Testis (tissue), 2 donors: ENCODE measurements at regions not wholly inside any gene's neighbourhood (a gene's known extent, or its start where the extent isn't known, plus 50 kb on each side); places are given as distances from the start of the nearest gene placed in this dataset.
"Not testable (repeated sequence)": the region's sequence is repeated elsewhere in the genome, so short reads cannot be mapped to it uniquely, and the experiment has no call there.

Experiments
- DNase-seq: peaks from one replicate; pipeline ENCODE4 v3.0.0-alpha.2; 2019
- H3K27ac ChIP-seq, 2 donors: fragments of 200-600 bp; sonication (generic); one replicate each; pipeline ENCODE4 v1.5.1; 2019
- H3K27me3 ChIP-seq: fragments of 200-600 bp; sonication (generic); one replicate; pipeline ENCODE4 v1.5.1; 2019
- H3K36me3 ChIP-seq: fragments of 200-600 bp; sonication (generic); one replicate; pipeline ENCODE4 v1.5.1; 2017; ENCODE audit warnings: low read depth; ENCODE audit errors: missing control alignments
- H3K4me1 ChIP-seq: fragments of 200-600 bp; sonication (generic); one replicate; pipeline ENCODE4 v1.5.1; 2019
- H3K4me3 ChIP-seq, 2 donors: fragments of 200-600 bp; sonication (generic); one replicate each; pipeline ENCODE4 v1.5.1; 2017 to 2019
- H3K9me3 ChIP-seq: fragments of 200-600 bp; sonication (generic); one replicate; pipeline ENCODE4 v1.5.1; 2017
- CTCF ChIP-seq, 3 experiments: fragments of 450-650 bp in 2 of 3; fragments of 200-600 bp in 1 of 3; sonication (generic) in 1 of 3; IDR thresholded peaks; one replicate each; pipeline ENCODE4 v1.5.1; 2016 to 2019; ENCODE audit warnings: antibody characterized with exemption in 3 of 3, mild to moderate bottlenecking in 2 of 3, moderate library complexity in 1 of 3
- POLR2A ChIP-seq: fragments of 450-650 bp; IDR thresholded peaks from one replicate; pipeline ENCODE4 v1.6.1; 2017; ENCODE audit warnings: antibody characterized with exemption, mild to moderate bottlenecking, moderate library complexity
- WGBS, 2 donors: methylation state at CpG; one replicate each; pipeline ENCODE4 v1.1.5; 2018; 5-methylcytosine and 5-hydroxymethylcytosine counted together
- intact Hi-C: fragments of 100-400 bp; cut with DNase I; formaldehyde crosslinking; loops from one replicate; pipeline ENCODE4 v1.15.1; 2023; ENCODE audit warnings: low total_unique reads

GRCh38 chr2:35962585-35963146 lies 392.9 kb upstream of the CRIM1 start:
- Histone ChIP-seq H3K36me3 (no peaks in the 10 kb centered on the region), H3K27me3 (no peaks in the 10 kb centered on the region), H3K4me3 (no peak overlapping the region), H3K27ac (no peak overlapping the region), H3K4me1 (no peaks in the 10 kb centered on the region), H3K9me3 (no peaks in the 10 kb centered on the region)
- intact Hi-C loops: no loop called here
- no peak for DNase-seq
- WGBS, 2 donors: 87 to 91% methylated on average over 4 of the region's 4 CpGs
- TF ChIP-seq CTCF (IDR thresholded peaks at IDR 0.05) (no peak), POLR2A (no peak)

GRCh38 chr2:35960596-35960995 lies 395.0 kb upstream of the CRIM1 start:
- TF ChIP-seq POLR2A (no peak), CTCF (IDR thresholded peaks at IDR 0.05) (no peak)
- WGBS, 2 donors: 63 to 79% methylated on average over 1 of the region's 1 CpG
- intact Hi-C loops: no loop called here

GRCh38 chr2:35957053-35957452 lies 398.5 kb upstream of the CRIM1 start:
- H3K9me3 ChIP-seq, H3K4me3 ChIP-seq, DNase-seq, H3K4me1 ChIP-seq, intact Hi-C loops, H3K36me3 ChIP-seq, H3K27ac ChIP-seq, H3K27me3 ChIP-seq: not testable (repeated sequence)
- 77 to 85% methylated on average over 10 of the region's 10 CpGs for WGBS, 2 donors

More at GRCh38 chr2:35960596-35960995, 395.0 kb upstream of the CRIM1 start:
- H3K4me1 ChIP-seq: no peaks in the 10 kb centered on the region
- no peak overlapping the region for H3K27ac ChIP-seq
- H3K9me3 ChIP-seq: no peaks in the 10 kb centered on the region
- no peaks in the 10 kb centered on the region for H3K36me3 ChIP-seq
- DNase-seq: no peak
- H3K27me3 ChIP-seq: no peaks in the 10 kb centered on the region
- no peak overlapping the region for H3K4me3 ChIP-seq

- H3K9me3 ChIP-seq: no peaks in the 10 kb centered on the region
- DNase-seq: no peak
- H3K4me3 ChIP-seq: no peak overlapping the region
- no peaks in the 10 kb centered on the region for H3K4me1 ChIP-seq
- intact Hi-C loops: no loop called here
- no peaks in the 10 kb centered on the region for H3K27me3 ChIP-seq
- H3K27ac ChIP-seq: no peak overlapping the region
- H3K36me3 ChIP-seq: no peaks in the 10 kb centered on the region
- TF ChIP-seq CTCF (IDR thresholded peaks at IDR 0.05): no peak
- no peak for TF ChIP-seq POLR2A
- WGBS, 2 donors: 60 to 77% methylated on average over 2 of the region's 2 CpGs
These were observed 409.1 kb upstream of the CRIM1 start for GRCh38 chr2:35946478-35946877.

GRCh38 chr2:35938838-35939237 lies 416.7 kb upstream of the CRIM1 start:
- Histone ChIP-seq H3K4me1 (no peaks in the 10 kb centered on the region), H3K4me3 (no peak overlapping the region), H3K36me3 (no peaks in the 10 kb centered on the region), H3K9me3 (no peaks in the 10 kb centered on the region), H3K27ac (no peak overlapping the region), H3K27me3 (no peaks in the 10 kb centered on the region)
- DNase-seq: no peak
- no peak for TF ChIP-seq POLR2A
- TF ChIP-seq CTCF (IDR thresholded peaks at IDR 0.05): no peak
- WGBS, 2 donors: 83 to 91% methylated on average over 4 of the region's 4 CpGs
- intact Hi-C loops: no loop called here
